Ovary (tissue), 3 donors: ENCODE measurements at regions not wholly inside any gene's neighbourhood (a gene's known extent, or its start where the extent isn't known, plus 50 kb on each side); places are given as distances from the start of the nearest gene placed in this dataset.

Source experiments
- EP300 ChIP-seq: sonication (generic); formaldehyde crosslinking; IDR thresholded peaks from one replicate; pipeline ENCODE4 v1.6.1; 2017; ENCODE audit warnings: antibody characterized with exemption
- POLR2A ChIP-seq: fragments of 450-650 bp; IDR thresholded peaks from one replicate; pipeline ENCODE4 v1.6.1; 2017; ENCODE audit warnings: antibody characterized with exemption, mild to moderate bottlenecking, moderate library complexity
- TF ChIP-seq, protein P1 (sequence below), 3 donors: fragments of 450-650 bp in 2 of 3; fragments of 200-600 bp in 1 of 3; IDR thresholded peaks; one replicate each; pipeline versions ENCODE4 v1.5.1 to v1.8.0; 2016 to 2022; ENCODE audit warnings: antibody characterized with exemption in 3 of 3, mild to moderate bottlenecking in 1 of 3
- donor health status: DM: no; HTN: no; CAD: no.

DNA sequence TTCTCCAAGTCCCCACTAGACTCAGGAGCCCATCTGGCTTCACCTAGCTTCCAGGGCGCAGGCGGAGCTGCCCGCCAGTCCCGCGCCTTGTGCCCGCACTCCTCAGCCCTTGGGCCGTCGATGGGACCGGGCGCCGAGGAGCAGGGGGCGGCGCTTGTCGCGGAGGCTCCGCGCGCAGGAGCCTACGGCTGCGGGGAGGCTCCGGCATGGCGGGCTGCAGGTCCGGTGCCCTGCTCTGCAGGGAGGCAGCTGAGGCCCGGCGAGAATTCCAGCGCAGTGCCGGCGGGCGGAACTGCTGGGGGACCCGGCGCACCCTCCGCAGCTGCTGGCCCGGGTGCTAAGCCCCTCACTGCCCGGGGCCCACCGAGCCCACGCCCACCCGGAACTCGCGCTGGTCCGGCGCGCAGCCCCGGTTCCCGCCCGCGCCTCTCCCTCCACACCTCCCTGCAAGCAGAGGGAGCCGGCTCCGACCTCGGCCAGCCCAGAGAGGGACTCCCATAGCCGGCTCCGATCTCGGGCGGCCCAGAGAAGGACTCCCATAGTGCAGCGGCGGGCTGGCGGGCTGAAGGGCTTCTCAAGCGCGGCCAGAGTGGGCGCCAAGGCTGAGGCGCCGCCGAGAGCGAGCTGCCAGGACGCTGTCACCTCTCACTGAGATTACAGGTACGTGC lies 78.1 kb upstream of the PJA2 start:
- TF ChIP-seq POLR2A: no peak
- TF ChIP-seq, protein P1, sequence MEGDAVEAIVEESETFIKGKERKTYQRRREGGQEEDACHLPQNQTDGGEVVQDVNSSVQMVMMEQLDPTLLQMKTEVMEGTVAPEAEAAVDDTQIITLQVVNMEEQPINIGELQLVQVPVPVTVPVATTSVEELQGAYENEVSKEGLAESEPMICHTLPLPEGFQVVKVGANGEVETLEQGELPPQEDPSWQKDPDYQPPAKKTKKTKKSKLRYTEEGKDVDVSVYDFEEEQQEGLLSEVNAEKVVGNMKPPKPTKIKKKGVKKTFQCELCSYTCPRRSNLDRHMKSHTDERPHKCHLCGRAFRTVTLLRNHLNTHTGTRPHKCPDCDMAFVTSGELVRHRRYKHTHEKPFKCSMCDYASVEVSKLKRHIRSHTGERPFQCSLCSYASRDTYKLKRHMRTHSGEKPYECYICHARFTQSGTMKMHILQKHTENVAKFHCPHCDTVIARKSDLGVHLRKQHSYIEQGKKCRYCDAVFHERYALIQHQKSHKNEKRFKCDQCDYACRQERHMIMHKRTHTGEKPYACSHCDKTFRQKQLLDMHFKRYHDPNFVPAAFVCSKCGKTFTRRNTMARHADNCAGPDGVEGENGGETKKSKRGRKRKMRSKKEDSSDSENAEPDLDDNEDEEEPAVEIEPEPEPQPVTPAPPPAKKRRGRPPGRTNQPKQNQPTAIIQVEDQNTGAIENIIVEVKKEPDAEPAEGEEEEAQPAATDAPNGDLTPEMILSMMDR (IDR thresholded peaks at IDR 0.05): no peak
- TF ChIP-seq EP300: no peak
